ENCODE measurements at regions not wholly inside any gene's neighbourhood (a gene's known extent, or its start where the extent isn't known, plus 50 kb on each side); places are given as distances from the start of the nearest gene placed in this dataset.

DNA sequence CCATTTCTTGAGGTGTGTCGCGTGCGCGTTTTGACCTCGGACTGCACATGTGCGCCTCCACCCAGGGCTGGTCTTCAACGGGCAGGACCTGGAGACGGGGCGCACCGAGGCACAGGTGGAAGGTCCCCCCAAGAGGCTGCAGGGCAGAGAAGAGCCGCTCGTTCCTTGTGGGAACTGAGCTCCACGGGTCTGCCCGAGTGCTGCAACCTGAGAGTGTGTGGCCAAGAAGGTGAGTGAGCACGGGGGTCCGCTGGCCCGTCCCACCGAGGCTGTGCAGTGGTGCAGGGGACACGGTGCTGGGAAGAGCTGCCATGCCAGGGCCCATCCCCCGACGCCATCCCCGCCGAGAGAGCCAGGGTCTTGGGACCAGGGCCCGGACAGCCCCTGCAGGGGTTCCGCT lies 268.3 kb downstream of the GALR1 start:
- POLR2A ChIA-PET, result no interaction called here
- H3K27ac ChIP-seq (ENCODE audit: low read depth, low read length, poor library complexity, severe bottlenecking), result no peak overlapping the region
- H3K79me2 ChIP-seq (ENCODE audit: insufficient read depth, low read depth, low read length), result no peaks in the 10 kb centered on the region
- CTCF ChIA-PET (ENCODE audit: unreplicated experiment), result no interaction called here
- H3K4me2 ChIP-seq (ENCODE audit: low read length), result no peak overlapping the region
- TF ChIP-seq, protein P1, sequence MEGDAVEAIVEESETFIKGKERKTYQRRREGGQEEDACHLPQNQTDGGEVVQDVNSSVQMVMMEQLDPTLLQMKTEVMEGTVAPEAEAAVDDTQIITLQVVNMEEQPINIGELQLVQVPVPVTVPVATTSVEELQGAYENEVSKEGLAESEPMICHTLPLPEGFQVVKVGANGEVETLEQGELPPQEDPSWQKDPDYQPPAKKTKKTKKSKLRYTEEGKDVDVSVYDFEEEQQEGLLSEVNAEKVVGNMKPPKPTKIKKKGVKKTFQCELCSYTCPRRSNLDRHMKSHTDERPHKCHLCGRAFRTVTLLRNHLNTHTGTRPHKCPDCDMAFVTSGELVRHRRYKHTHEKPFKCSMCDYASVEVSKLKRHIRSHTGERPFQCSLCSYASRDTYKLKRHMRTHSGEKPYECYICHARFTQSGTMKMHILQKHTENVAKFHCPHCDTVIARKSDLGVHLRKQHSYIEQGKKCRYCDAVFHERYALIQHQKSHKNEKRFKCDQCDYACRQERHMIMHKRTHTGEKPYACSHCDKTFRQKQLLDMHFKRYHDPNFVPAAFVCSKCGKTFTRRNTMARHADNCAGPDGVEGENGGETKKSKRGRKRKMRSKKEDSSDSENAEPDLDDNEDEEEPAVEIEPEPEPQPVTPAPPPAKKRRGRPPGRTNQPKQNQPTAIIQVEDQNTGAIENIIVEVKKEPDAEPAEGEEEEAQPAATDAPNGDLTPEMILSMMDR (conservative IDR thresholded peaks at IDR 0.05; ENCODE audit: low read length), result no peak
- TF ChIP-seq EZH2phosphoT487 (IDR thresholded peaks at IDR 0.05; ENCODE audit: borderline replicate concordance, low read depth, low read length), result no peak
- H3K9me3 ChIP-seq (ENCODE audit: low read length), result no peaks in the 10 kb centered on the region
- DNase-seq (ENCODE audit: low spot score), result no peak
- intact Hi-C loops (cut with micrococcal nuclease; ENCODE audit: unreplicated experiment), result no loop called here
- no peaks in the 10 kb centered on the region for H4K20me1 ChIP-seq (ENCODE audit: insufficient read depth, low read length)
- H3K9me2 ChIP-seq (ENCODE audit: insufficient read depth, low read length), result no peaks in the 10 kb centered on the region
- H3K4me1 ChIP-seq (ENCODE audit: insufficient read depth, low read length, poor library complexity, severe bottlenecking), result no peaks in the 10 kb centered on the region
- no TSS peak for BruUV-seq (replicated peaks)
- no peaks in the 10 kb centered on the region for H3K36me3 ChIP-seq (ENCODE audit: insufficient read depth, low read length)
- H3K4me3 ChIP-seq (ENCODE audit: low read depth, low read length, poor library complexity, severe bottlenecking), result no peak overlapping the region
- no peak overlapping the region for H2AFZ ChIP-seq (ENCODE audit: low read length)

DNA sequence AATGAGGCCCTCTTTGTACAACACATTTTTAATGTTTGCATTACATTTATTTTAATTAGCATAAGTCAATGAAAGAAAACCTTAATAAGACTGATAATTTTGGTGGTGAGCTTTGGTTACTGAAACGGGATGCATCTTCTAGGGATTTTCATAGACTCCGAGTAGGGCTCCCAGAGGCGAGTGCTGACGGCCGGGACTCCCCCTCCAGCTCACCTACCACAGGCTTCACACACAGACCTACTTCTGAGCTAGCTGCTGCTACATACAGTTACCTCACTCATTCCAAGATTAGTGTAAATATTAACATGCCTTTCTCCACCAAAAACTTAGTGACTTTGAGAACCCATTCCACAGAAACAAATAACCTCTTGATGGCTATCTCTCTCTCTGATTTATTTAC lies 271.1 kb downstream of the GALR1 start:
- TF ChIP-seq EZH2phosphoT487 (IDR thresholded peaks at IDR 0.05; ENCODE audit: borderline replicate concordance, low read depth, low read length), result no peak
- TF ChIP-seq, protein P1 (conservative IDR thresholded peaks at IDR 0.05; ENCODE audit: low read length), result no peak
- Histone ChIP-seq H3K4me2 (ENCODE audit: low read length) (no peak overlapping the region), H3K9me3 (ENCODE audit: low read length) (no peaks in the 10 kb centered on the region), H4K20me1 (ENCODE audit: insufficient read depth, low read length) (no peaks in the 10 kb centered on the region), H3K4me1 (ENCODE audit: insufficient read depth, low read length, poor library complexity, severe bottlenecking) (no peaks in the 10 kb centered on the region), H3K9me2 (ENCODE audit: insufficient read depth, low read length) (no peaks in the 10 kb centered on the region), H3K27ac (ENCODE audit: low read depth, low read length, poor library complexity, severe bottlenecking) (no peak overlapping the region), H2AFZ (ENCODE audit: low read length) (no peak overlapping the region), H3K4me3 (ENCODE audit: low read depth, low read length, poor library complexity, severe bottlenecking) (no peak overlapping the region), H3K79me2 (ENCODE audit: insufficient read depth, low read depth, low read length) (no peaks in the 10 kb centered on the region), H3K36me3 (ENCODE audit: insufficient read depth, low read length) (no peaks in the 10 kb centered on the region)
- DNase-seq (ENCODE audit: low spot score), result no peak
- BruUV-seq (replicated peaks), result no TSS peak
- CTCF ChIA-PET (ENCODE audit: unreplicated experiment), result no interaction called here
- POLR2A ChIA-PET, result no interaction called here
- intact Hi-C loops (cut with micrococcal nuclease; ENCODE audit: unreplicated experiment), result no loop called here

DNA sequence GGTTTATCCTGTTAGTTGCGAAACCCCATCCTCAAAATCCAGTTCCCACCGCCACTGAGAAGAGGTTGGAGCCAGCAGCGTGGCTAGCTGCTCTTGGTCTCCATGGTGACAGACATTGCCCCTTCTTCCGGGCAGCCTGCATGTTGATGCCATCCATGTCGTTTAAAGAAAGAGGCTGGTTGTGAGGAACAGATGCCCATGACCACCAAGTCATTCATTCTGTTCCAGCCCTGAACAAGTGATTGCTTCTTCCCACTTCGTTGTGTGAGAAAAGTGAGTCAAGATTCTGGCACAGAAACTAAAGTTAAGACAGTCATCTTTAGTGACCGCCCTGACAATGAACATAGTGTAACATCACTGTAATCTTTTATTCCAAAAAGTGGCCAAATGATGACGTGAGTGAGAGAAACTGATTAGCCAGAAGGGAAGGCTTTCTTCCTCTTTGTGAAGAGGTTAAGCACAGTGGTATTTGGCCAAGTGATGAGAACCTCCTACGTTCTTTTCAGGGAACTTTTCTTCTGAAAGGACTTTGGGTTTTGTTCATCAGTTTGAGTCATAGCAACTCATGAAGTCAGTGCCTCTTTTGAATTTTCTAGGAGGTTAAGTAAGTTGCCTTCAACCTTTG lies 272.5 kb downstream of the GALR1 start:
- Histone ChIP-seq H4K20me1 (ENCODE audit: insufficient read depth, low read length) (no peaks in the 10 kb centered on the region), H3K4me2 (ENCODE audit: low read length) (no peak overlapping the region), H2AFZ (ENCODE audit: low read length) (no peak overlapping the region), H3K27ac (ENCODE audit: low read depth, low read length, poor library complexity, severe bottlenecking) (no peak overlapping the region), H3K4me3 (ENCODE audit: low read depth, low read length, poor library complexity, severe bottlenecking) (no peak overlapping the region), H3K9me3 (ENCODE audit: low read length) (no peaks in the 10 kb centered on the region), H3K79me2 (ENCODE audit: insufficient read depth, low read depth, low read length) (no peaks in the 10 kb centered on the region), H3K4me1 (ENCODE audit: insufficient read depth, low read length, poor library complexity, severe bottlenecking) (no peaks in the 10 kb centered on the region), H3K36me3 (ENCODE audit: insufficient read depth, low read length) (no peaks in the 10 kb centered on the region), H3K9me2 (ENCODE audit: insufficient read depth, low read length) (no peaks in the 10 kb centered on the region)
- intact Hi-C loops (cut with micrococcal nuclease; ENCODE audit: unreplicated experiment), result no loop called here
- ChIA-PET CTCF (ENCODE audit: unreplicated experiment) (no interaction called here), POLR2A (no interaction called here)
- BruUV-seq (replicated peaks), result no TSS peak
- TF ChIP-seq EZH2phosphoT487 (IDR thresholded peaks at IDR 0.05; ENCODE audit: borderline replicate concordance, low read depth, low read length), result no peak
- TF ChIP-seq, protein P1 (conservative IDR thresholded peaks at IDR 0.05; ENCODE audit: low read length), result no peak
- DNase-seq (ENCODE audit: low spot score), result no peak
